IMR-90 (cell line): ENCODE measurements at regions not wholly inside any gene's neighbourhood (a gene's known extent, or its start where the extent isn't known, plus 50 kb on each side); places are given as distances from the start of the nearest gene placed in this dataset.

ENCODE experiments used
- ATAC-seq: fragments of 200-7000 bp; cut with Tn5 transposase; 2 replicates; pipeline ENCODE4 v1.9.1; 2020; ENCODE audit warnings: low read depth, mild to moderate bottlenecking, moderate library complexity
- BruUV-seq: library from RNA; stranded (reverse); fragments of 400-500 nt; replicated peaks from 2 replicates; lab custom pipeline; 2021; lab: Mats Ljungman, UMichigan
- CTCF ChIA-PET: fragments of 300-600 bp; formaldehyde crosslinking; extraction: SDS; loops from one replicate; lab custom pipeline; 2021; ENCODE audit warnings: antibody characterized with exemption; lab: Yijun Ruan, JAX
- POLR2A ChIA-PET: fragments of 300-600 bp; sonication (Branson Sonifier 250); formaldehyde crosslinking; loops from one replicate; lab custom pipeline; 2022; ENCODE audit warnings: antibody characterized with exemption; ENCODE audit not compliant: unreplicated experiment; lab: Charles Lee
- DNase-seq: peaks from one replicate; pipeline ENCODE4 v3.0.0; 2013
- H2AFZ ChIP-seq: replicated peaks from 2 replicates; pipeline ENCODE3; 2013; ENCODE audit warnings: low read length, mild to moderate bottlenecking; ENCODE audit not compliant: poor library complexity
- H2AK5ac ChIP-seq: 2 replicates; pipeline ENCODE4 v1.6.1; 2013; ENCODE audit warnings: low read depth, low read length, inconsistent platforms
- H2AK9ac ChIP-seq: replicated peaks from 2 replicates; pipeline ENCODE3; 2013; ENCODE audit warnings: mild to moderate bottlenecking, low read depth, low read length, moderate library complexity; ENCODE audit not compliant: poor library complexity
- H2BK120ac ChIP-seq: 2 replicates; pipeline ENCODE4 v1.6.1; 2013; ENCODE audit warnings: low read depth, low read length, inconsistent platforms
- H2BK15ac ChIP-seq: 3 replicates; pipeline ENCODE4 v1.6.1; 2013; ENCODE audit warnings: low read depth, low read length, inconsistent platforms
- H2BK20ac ChIP-seq: 2 replicates; pipeline ENCODE4 v1.6.1; 2013; ENCODE audit warnings: low read depth, mild to moderate bottlenecking, inconsistent platforms, low read length, moderate library complexity
- H2BK5ac ChIP-seq: 2 replicates; pipeline ENCODE4 v1.6.1; 2013; ENCODE audit warnings: mild to moderate bottlenecking, low read depth, low read length, inconsistent platforms; ENCODE audit not compliant: poor library complexity, severe bottlenecking
- H3K14ac ChIP-seq: replicated peaks from 2 replicates; pipeline ENCODE4 v1.6.1; 2013; ENCODE audit warnings: low read depth, low read length, inconsistent platforms
- H3K18ac ChIP-seq: 2 replicates; pipeline ENCODE4 v1.6.1; 2013; ENCODE audit warnings: low read depth, low read length, control low read depth
- H3K23ac ChIP-seq: 2 replicates; pipeline ENCODE4 v1.6.1; 2013; ENCODE audit warnings: low read depth, low read length, inconsistent platforms
- H3K27ac ChIP-seq: 2 replicates; pipeline ENCODE4 v1.5.1; 2013; ENCODE audit warnings: mild to moderate bottlenecking, control low read depth, low read length; ENCODE audit not compliant: insufficient read depth
- H3K27me3 ChIP-seq: 2 replicates; pipeline ENCODE4 v1.6.1; 2013; ENCODE audit warnings: low read length; ENCODE audit not compliant: control insufficient read depth, insufficient read depth
- H3K36me3 ChIP-seq: 2 replicates; pipeline ENCODE4 v1.6.1; 2013; ENCODE audit warnings: low read length, mixed read lengths; ENCODE audit not compliant: control insufficient read depth, insufficient read depth
- H3K4ac ChIP-seq: 2 replicates; pipeline ENCODE4 v1.6.1; 2013; ENCODE audit warnings: low read depth, low read length, inconsistent platforms
- H3K4me1 ChIP-seq: 2 replicates; pipeline ENCODE4 v1.6.1; 2013; ENCODE audit warnings: low read length, mixed read lengths; ENCODE audit not compliant: control insufficient read depth, insufficient read depth
- H3K4me2 ChIP-seq: 2 replicates; pipeline ENCODE4 v1.6.1; 2013; ENCODE audit warnings: low read depth, mild to moderate bottlenecking, control low read depth, low read length, moderate library complexity
- H3K4me3 ChIP-seq: 2 replicates; pipeline ENCODE4 v1.5.1; 2013; ENCODE audit warnings: low read depth, mild to moderate bottlenecking, control low read depth, low read length, moderate library complexity; ENCODE audit not compliant: insufficient read depth
- H3K56ac ChIP-seq: 2 replicates; pipeline ENCODE4 v1.6.1; 2013; ENCODE audit warnings: low read length, inconsistent platforms; ENCODE audit not compliant: insufficient read depth; ENCODE audit errors: extremely low read depth
- H3K79me1 ChIP-seq, 2 experiments: 2 replicates each; pipeline ENCODE4 v1.6.1; 2013; ENCODE audit warnings: low read length in 2 of 2, inconsistent platforms in 1 of 2, low read depth in 1 of 2
- H3K9ac ChIP-seq: 2 replicates; pipeline ENCODE4 v1.6.1; 2013; ENCODE audit warnings: low read depth, low read length, control low read depth
- H3K9me1 ChIP-seq: 2 replicates; pipeline ENCODE4 v1.6.1; 2013; ENCODE audit warnings: low read length, inconsistent platforms; ENCODE audit not compliant: insufficient read depth
- H3K9me3 ChIP-seq: 2 replicates; pipeline ENCODE4 v1.6.1; 2013; ENCODE audit warnings: low read length; ENCODE audit not compliant: control insufficient read depth, insufficient read depth
- H4K20me1 ChIP-seq: 2 replicates; pipeline ENCODE4 v1.6.1; 2013; ENCODE audit warnings: low read length, inconsistent platforms; ENCODE audit not compliant: insufficient read depth
- H4K5ac ChIP-seq: 2 replicates; pipeline ENCODE4 v1.6.1; 2013; ENCODE audit warnings: mild to moderate bottlenecking, low read depth, low read length, control low read depth
- H4K8ac ChIP-seq, 2 experiments: 2 replicates each; pipeline ENCODE4 v1.6.1; 2013; ENCODE audit warnings: low read depth in 2 of 2, low read length in 2 of 2, control low read depth in 1 of 2, inconsistent platforms in 1 of 2
- H4K91ac ChIP-seq: 2 replicates; pipeline ENCODE4 v1.6.1; 2013; ENCODE audit warnings: low read depth, low read length, inconsistent platforms; ENCODE audit not compliant: insufficient read depth
- BHLHE40 ChIP-seq: fragments of 150-350 bp; IDR thresholded peaks from 2 replicates; pipeline ENCODE4 v1.6.1; 2016; ENCODE audit warnings: mild to moderate bottlenecking, low read depth, low read length
- CEBPB ChIP-seq: IDR thresholded peaks from 2 replicates; pipeline ENCODE4 v1.6.1; 2012; ENCODE audit warnings: low read depth, low read length, improper control_type of control experiment
- CHD1 ChIP-seq: IDR thresholded peaks from 2 replicates; pipeline ENCODE4 v1.6.1; 2012; ENCODE audit warnings: low read depth, low read length, improper control_type of control experiment
- FOS ChIP-seq: fragments of 150-350 bp; IDR thresholded peaks from 2 replicates; pipeline ENCODE4 v1.6.1; 2016; ENCODE audit warnings: low read depth, low read length
- MAZ ChIP-seq: IDR thresholded peaks from 2 replicates; pipeline ENCODE4 v1.6.1; 2012; ENCODE audit warnings: low read depth, mild to moderate bottlenecking, low read length, improper control_type of control experiment, moderate library complexity, borderline replicate concordance
- POLR2A ChIP-seq: IDR thresholded peaks from 2 replicates; pipeline ENCODE4 v1.6.1; 2012; ENCODE audit warnings: mild to moderate bottlenecking, low read depth, low read length
- RCOR1 ChIP-seq: IDR thresholded peaks from 2 replicates; pipeline ENCODE4 v1.6.1; 2012; ENCODE audit warnings: mild to moderate bottlenecking, low read length, improper control_type of control experiment; ENCODE audit not compliant: insufficient replicate concordance
- RFX5 ChIP-seq: IDR thresholded peaks from 2 replicates; pipeline ENCODE4 v1.8.0; 2012; ENCODE audit warnings: low read depth, mild to moderate bottlenecking, low read length, moderate library complexity
- SMC3 ChIP-seq: fragments of 150-350 bp; IDR thresholded peaks from 2 replicates; pipeline ENCODE4 v1.6.1; 2016; ENCODE audit warnings: low read depth, mild to moderate bottlenecking, antibody characterized with exemption, low read length, moderate library complexity
- WGBS, 2 experiments: methylation state at CpG; one replicate each; pipeline versions ENCODE4 v1.1.5 to v1.1.7; 2013; ENCODE audit warnings: missing lambda C conversion rate in 2 of 2; ENCODE audit not compliant: insufficient read length in 1 of 2; ENCODE audit errors: extremely low coverage in 2 of 2; 5-methylcytosine and 5-hydroxymethylcytosine counted together
- dilution Hi-C: fragments of 300-500 bp; cut with HindIII; formaldehyde crosslinking; loops from one replicate; pipeline ENCODE4 v1.14.3; 2018; ENCODE audit warnings: low sequenced_read_pairs; ENCODE audit not compliant: unreplicated experiment
- in situ Hi-C: fragments of 300-500 bp; cut with MboI; formaldehyde crosslinking; loops from 3 replicates; pipeline ENCODE4 v1.14.3; 2019; ENCODE audit warnings: low sequenced_read_pairs, inconsistent platforms, mixed read lengths
- intact Hi-C: fragments of 100-400 bp; cut with micrococcal nuclease; formaldehyde crosslinking; loops from 2 replicates; pipeline ENCODE4 v1.10.0; 2022
- TF ChIP-seq, protein P1 (sequence below): fragments of 150-350 bp; IDR thresholded peaks from 2 replicates; pipeline ENCODE4 v1.6.1; 2017; ENCODE audit warnings: mild to moderate bottlenecking, antibody characterized with exemption, low read length, low read depth
- TF ChIP-seq, protein P2 (sequence below): conservative IDR thresholded peaks from 2 replicates; pipeline ENCODE4 v1.5.1; 2012; ENCODE audit warnings: mild to moderate bottlenecking, low read depth, low read length, improper control_type of control experiment

GRCh38 chr1:5084676-5085075, 430.3 kb downstream of the AJAP1 start:
- no peak overlapping the region for H3K4me2 ChIP-seq
- ChIA-PET POLR2A (no interaction called here), CTCF (no interaction called here)
- no peak overlapping the region for H3K23ac ChIP-seq
- no peak overlapping the region for H4K91ac ChIP-seq
- intact Hi-C loops (no loop called here), in situ Hi-C loops (no loop called here), dilution Hi-C loops (no loop called here)
- BruUV-seq: no TSS peak
- H3K18ac ChIP-seq: no peak overlapping the region
- no peak overlapping the region for H4K8ac ChIP-seq
- H3K4me3 ChIP-seq: no peak overlapping the region
- no peaks in the 10 kb centered on the region for H3K36me3 ChIP-seq
- no peak overlapping the region for H2BK5ac ChIP-seq
- H2AK9ac ChIP-seq: no peak overlapping the region
- no peak overlapping the region for H3K9ac ChIP-seq
- no peaks in the 10 kb centered on the region for H4K20me1 ChIP-seq
- no peak overlapping the region for H3K4ac ChIP-seq
- no peaks in the 10 kb centered on the region for H3K79me1 ChIP-seq
- H2BK120ac ChIP-seq: no peak overlapping the region
- H2AK5ac ChIP-seq: no peak overlapping the region
- H2BK20ac ChIP-seq: no peak overlapping the region
- no peak overlapping the region for H2AFZ ChIP-seq
- DNase-seq (no peak), ATAC-seq (no peak)
- H3K56ac ChIP-seq: no peak overlapping the region
- H3K4me1 ChIP-seq: no peaks in the 10 kb centered on the region
- no peaks in the 10 kb centered on the region for H3K27me3 ChIP-seq
- TF ChIP-seq RFX5 (no peak), RCOR1 (no peak), MAZ (no peak), CEBPB (no peak), SMC3 (no peak), BHLHE40 (no peak), POLR2A (no peak), CHD1 (no peak), FOS (no peak)
- TF ChIP-seq, protein P1, sequence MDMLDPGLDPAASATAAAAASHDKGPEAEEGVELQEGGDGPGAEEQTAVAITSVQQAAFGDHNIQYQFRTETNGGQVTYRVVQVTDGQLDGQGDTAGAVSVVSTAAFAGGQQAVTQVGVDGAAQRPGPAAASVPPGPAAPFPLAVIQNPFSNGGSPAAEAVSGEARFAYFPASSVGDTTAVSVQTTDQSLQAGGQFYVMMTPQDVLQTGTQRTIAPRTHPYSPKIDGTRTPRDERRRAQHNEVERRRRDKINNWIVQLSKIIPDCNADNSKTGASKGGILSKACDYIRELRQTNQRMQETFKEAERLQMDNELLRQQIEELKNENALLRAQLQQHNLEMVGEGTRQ: no peak
- TF ChIP-seq, protein P2, sequence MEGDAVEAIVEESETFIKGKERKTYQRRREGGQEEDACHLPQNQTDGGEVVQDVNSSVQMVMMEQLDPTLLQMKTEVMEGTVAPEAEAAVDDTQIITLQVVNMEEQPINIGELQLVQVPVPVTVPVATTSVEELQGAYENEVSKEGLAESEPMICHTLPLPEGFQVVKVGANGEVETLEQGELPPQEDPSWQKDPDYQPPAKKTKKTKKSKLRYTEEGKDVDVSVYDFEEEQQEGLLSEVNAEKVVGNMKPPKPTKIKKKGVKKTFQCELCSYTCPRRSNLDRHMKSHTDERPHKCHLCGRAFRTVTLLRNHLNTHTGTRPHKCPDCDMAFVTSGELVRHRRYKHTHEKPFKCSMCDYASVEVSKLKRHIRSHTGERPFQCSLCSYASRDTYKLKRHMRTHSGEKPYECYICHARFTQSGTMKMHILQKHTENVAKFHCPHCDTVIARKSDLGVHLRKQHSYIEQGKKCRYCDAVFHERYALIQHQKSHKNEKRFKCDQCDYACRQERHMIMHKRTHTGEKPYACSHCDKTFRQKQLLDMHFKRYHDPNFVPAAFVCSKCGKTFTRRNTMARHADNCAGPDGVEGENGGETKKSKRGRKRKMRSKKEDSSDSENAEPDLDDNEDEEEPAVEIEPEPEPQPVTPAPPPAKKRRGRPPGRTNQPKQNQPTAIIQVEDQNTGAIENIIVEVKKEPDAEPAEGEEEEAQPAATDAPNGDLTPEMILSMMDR: no peak
- no peak overlapping the region for H2BK15ac ChIP-seq
- no peaks in the 10 kb centered on the region for H3K9me1 ChIP-seq
- no peak overlapping the region for H3K14ac ChIP-seq
- WGBS, 2 experiments: 17% methylated on average over 2 of the region's 4 CpGs; no CpG with 5 or more reads in 1 of the 2 experiments
- H4K5ac ChIP-seq: no peak overlapping the region
- peaks cover 21% of the 10 kb centered on the region for H3K9me3 ChIP-seq
- H3K27ac ChIP-seq: no peak overlapping the region
